T1000 (cell line): ENCODE measurements at regions not wholly inside any gene's neighbourhood (a gene's known extent, or its start where the extent isn't known, plus 50 kb on each side); places are given as distances from the start of the nearest gene placed in this dataset.

Source experiments
- DNase-seq: peaks from one replicate; lab custom pipeline; 2025; ENCODE audit warnings: mixed read lengths; lab: John Stamatoyannopoulos, UW

DNA sequence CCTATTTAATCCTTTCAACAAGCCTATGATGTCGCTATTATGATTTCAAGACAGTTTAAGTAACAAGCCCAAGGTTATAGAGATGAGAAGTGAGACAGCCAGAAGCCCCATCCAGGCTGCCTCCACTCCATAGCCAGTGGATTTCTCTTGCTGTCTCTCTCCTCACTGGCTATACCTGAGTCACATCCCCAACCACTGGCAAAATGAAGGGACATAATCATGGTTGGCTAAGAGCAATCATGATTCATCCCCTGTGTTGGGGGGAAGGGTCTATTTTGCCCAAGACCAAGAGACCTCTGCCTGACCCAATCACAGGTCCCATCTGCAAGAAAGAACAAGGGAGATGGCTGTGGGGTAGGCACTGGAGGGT lies 334.9 kb upstream of the GATB start:
- DNase-seq, result no peak

DNA sequence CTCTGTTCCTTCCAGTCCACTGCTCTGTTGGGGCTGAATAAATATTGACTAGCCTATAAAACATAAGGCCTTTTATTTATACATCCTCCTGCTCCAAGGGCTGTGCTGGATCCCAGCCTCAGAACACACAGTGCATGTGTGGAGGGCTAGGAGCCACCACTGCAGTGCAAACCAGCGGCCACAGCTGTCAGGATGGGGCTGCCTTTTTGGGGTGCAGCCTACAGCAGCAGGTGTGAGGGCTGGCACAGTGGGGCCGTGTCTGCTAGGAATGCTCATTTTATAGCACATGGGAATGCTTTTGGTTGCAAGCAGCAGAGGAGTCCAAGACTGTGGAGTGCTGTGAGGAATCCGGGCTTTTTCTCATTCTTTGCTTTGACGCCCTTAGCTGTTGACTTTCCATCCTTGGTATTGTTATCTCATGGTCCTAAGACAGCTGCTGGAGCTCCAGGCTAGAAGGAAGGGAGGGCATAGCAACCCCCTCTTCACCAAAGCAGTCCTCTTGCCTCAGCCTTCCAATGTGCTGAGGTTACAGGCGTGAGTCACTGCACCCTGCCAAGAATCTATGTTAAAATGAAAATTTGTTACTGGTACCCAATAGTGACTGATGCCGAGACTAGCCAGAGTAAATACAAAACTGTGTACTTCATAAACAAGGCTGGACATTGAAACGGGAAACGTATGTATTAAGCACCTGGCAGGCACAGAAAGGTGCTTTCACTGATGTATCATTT lies 334.3 kb upstream of the GATB start:
- peak; percentile 20 for DNase-seq

DNA sequence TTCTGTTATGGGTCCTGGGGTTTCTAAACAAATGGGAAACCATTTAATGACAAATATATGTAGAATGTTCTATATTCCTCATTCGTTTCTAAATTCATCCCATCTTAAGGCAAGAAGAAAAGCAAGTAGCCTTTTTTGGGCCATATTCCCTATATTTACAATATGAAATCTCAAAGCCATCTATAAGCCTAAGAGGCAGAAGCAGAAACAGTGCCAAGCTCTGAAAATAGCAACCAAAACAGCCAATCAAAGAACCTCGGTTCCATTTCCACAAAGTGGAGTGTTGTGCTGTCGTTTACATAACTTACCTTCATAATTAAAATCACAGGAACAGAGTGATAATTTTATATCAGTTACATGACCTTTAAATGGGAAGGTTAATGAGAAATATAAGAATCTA lies 330.6 kb upstream of the GATB start:
- DNase-seq, result no peak

DNA sequence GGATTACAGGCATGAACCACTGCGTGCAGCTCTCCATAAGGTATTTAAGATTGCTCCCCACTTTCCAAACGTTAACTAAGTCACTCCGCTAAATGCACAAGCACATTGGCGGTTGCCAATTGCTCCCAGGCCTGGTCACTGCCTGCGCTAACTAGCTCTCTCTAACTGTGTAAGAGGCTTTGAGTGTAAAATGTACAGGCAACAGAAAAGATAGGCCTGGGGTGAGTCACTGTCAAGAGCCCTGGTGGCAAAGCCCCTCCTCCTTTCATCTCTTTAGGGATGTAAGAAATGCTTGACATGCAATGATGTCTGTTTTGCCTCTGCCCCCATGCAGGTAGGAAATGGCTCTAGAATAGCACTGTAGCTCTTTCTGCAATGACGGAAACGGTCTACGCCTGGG lies 329.7 kb upstream of the GATB start:
- DNase-seq, result no peak

DNA sequence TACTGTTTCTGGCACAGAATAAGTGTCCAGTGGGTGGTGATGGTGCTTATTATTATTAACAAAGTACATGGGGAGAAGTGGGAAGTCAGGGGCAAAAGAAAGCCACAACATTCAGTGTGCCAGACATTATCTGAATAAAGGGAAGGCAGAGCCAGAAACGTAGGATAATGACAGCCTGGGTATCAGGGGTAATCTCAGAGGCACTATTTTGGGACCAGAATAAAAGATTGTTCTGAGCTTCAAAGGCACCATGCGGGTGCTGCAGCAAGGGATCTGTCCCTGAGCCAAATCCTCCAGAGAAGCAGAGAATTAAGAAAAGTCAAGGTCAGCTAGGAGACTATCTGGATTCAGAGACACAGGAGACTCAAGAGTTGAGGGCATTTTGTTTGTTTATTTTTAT lies 328.8 kb upstream of the GATB start:
- DNase-seq, result no peak

DNA sequence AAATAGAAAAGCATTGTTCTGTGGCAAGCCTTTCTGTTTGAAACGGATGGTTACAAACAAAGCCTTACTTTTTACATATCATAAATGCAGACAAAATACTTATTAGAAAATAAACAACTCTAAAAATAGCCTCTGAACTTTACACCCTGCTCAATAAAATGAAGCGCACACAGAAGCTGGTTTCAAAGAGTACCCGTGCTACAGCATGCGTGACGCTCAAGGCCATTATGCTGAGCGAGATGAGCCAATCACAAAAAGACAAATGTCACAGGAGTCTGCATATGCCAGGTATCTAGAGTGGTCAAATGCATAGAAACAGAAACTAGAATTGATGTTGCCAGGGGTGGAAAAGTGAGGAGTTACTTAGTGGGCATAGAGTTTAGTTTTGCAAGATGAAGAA lies 326.5 kb upstream of the GATB start:
- DNase-seq, result no peak

DNA sequence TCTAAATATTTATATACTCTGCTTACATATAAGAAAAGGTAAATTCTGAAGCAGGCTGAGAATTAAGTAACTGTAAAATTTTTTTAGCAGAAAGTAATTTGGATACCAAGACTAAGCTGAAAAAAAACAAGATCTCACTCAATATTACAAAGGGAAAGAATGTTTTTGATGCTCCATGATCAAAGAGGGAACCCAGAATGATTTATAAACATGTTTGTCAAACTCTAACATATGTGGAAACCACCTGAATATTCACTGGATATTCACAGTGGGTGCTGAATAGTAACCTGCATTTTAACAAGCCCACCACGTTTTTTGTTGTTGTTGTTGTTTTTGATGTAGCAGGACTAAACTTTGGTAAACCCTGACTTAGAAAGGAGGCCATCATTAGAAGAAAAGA lies 324.9 kb upstream of the GATB start:
- DNase-seq, result no peak

DNA sequence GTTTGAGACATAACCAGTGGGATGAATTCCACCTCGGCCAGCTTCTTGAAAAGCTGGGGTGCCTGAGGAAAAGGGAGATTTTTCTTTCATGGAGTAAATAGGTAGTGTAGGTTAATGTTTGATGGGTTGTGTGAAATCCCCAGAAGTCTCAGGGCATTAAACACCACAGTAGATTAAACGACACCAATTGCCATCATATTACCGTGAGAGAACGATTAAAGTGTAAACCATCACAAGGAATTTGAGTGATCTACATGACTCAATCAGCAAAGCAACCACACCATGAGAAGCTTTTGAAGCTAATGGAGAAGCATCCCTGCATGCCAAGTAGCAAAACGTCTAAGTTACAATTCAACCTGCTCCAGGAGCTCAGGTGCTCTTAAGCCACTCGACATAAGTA lies 322.5 kb upstream of the GATB start:
- no peak for DNase-seq

DNA sequence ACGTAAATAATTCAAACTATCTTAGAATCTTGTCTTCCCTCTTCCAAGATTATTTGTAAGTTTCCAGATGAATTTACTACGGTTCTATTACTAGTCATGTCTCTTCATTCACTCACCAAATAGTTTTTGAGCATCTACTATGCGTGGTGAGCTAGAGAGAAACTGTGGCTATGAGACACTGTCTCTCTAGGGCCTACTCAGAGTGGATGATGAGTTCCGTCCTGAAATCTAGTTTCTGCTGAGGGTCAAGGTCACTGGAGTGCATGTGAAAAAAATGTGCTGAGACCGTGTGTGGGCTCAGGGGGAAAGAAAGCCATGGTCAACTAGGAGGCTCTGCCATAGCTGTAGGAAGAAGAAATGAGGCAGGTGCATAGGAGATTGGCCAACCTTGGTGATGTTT lies 320.2 kb upstream of the GATB start:
- DNase-seq, result no peak

DNA sequence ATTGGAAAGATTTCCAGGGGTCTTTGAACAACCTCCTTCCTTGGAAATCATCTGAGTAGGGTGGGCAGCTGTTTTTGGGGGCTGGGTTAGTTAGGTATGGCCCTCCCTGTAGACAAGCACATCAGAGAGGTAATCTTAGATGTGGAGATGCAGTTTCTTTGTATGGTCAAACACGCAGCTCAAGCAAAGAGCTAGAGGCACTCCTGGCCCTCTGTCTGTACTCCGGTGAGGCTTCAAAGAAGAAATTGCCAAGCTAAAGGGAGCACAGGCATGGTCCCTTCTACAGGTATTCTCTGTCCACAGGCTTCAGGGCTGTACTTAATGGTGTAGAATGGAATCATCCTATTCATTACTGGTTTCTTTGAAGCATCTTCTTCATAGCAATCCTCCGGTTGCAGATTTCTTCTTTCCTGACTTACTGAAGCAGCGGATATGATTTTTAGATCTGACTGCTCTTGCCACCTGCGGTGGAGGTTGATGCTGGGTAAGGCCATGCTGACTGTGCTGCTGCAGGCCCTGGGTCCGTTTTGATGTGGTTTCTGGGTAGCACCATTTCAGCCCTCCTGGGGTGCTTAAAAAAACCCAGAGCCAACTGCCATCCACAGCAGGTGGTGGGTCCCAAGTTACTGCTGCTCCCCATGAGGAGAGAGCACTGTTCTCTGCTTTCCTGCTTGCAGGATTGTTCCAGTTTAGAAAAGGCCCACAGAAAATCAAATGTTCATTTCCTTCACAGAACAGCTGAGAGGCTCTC lies 318.9 kb upstream of the GATB start:
- no peak for DNase-seq

DNA sequence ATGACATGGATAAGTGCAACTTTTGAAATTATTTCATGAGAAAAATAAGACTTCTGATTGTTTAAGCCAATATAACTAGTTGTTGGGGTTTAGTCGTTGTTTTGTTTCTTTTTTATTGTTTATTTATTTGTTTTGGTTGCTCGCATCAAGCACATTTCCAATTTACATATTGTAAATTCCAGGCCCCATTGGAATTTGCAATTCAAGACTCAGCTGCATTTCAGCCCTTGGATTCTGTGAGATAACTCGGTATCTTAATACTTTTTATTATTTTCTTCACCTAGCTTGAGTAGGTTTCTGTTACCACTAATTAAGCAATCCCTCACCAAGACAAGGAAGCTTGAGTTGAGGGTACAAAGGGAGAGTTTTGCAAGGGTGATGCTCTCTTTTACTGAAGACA lies 318.3 kb upstream of the GATB start:
- DNase-seq, result no peak

DNA sequence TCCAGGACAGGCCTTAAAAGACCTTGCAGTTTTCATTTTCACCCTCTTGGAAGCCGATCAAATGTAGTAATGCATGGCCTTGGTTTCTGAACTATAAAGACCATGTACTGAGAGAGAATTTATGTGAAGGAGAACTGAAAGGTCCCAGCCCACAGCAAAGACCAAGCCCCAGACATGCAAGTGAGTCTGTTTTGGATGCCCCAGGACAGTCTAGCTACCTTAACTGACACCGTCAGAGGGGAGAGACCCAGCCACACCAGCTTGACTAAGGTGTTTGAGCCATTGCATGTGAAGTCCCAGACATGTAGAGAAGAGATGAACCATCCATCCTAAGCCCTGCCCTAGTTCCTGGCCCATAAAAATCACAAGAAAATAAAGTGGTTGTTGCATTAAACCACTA lies 316.8 kb upstream of the GATB start:
- no peak for DNase-seq

DNA sequence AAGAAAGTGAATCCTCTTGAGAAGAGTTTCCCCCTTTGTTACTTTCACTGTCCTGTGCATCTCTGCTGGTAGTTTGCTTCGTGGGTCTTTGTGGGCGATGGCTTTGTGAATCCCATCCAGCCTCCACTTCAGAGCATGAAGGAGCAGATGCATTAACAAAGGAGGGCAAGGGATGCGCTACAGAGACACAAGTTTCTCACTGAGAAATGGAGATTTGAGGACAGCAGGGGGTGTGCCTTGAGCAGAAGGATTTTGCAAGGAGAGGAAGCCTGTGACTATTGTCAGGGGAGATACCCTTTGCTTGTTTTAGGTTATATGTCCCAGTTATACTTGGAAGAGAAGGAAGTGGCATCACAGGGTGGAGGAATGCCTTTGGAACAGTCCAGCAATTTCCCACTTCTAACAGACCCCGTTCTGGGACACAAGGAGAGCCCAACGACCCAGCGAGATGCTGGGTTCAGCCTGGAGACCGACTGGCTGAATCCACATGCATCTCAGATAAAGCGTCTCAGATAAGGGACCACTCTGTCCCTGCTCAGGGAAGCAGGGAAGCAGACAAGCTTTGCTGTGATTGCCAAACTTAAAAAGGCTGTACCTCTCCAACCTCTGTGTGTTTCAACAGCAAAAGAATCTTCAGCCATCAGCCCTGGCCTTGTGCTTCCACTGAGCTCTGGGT lies 314.6 kb upstream of the GATB start:
- DNase-seq, result no peak

DNA sequence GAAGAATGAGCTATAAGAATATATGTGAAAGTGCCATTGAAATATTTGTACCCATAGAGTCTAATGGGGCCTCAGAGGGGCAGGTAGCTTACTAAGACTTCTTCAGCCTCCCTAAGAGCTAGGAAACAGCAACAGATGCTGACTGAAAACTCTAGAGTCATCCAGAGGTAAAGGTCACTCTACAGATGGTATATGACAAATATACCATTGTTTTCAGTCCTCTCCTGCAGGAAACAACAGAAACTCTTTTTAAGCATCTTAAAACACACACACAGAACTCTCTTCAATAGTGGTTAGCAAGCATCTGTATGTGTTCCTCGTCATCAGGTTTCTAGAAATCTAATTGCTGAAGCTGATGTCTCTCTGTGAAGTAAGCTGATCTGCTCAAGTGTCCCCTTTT lies 313.8 kb upstream of the GATB start:
- no peak for DNase-seq

DNA sequence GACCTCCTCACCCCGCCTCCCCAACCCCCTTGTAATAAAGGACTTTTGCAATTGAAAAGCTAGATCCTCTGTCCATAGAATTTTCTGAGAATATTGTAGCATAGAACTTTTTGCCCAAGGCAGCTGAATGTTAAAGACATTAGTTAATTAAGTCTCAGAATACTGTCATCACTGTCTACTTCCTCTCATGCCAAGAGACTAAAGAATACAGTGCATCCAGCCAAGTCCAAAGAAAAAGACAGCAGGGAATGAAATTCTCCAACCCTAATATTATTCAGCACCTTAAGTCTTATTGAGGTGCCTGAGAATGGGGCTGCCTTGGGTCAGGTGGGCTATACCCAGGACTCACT lies 313.3 kb upstream of the GATB start:
- DNase-seq, result no peak

DNA sequence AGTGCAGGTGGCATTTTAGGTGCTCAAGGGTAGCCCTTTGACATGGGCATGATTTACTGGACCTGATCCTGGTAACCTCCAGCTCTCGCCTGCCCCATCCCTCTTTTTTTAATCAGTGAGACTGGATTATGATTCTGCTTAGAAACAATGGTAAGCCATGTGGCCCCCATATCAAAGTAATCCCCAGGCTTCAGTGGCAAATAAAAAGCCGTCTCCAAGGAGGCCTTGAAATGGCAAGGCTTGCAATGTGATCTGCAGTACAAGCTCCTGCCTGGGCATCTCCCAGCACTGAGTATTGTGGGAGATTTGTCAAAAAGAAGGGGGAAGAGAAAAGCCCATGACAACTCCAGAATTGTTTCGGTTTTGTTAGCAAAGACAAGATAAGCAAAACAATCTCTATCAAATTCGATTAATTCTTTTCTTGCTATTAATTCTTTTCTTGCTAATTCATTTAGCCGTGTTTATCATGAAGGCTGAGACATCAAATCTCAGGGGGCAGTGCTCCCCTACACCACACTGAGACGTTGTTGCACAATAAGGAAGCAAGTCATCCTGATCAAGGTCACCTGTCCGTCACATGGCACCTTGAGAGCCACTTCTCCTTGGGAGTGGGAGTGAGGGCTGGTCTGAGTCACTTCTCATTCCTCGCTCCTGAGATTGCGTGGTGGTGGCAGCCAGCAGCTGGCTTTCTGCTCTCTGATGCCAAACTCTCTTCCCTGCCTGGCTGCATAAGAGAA lies 312.7 kb upstream of the GATB start:
- no peak for DNase-seq

DNA sequence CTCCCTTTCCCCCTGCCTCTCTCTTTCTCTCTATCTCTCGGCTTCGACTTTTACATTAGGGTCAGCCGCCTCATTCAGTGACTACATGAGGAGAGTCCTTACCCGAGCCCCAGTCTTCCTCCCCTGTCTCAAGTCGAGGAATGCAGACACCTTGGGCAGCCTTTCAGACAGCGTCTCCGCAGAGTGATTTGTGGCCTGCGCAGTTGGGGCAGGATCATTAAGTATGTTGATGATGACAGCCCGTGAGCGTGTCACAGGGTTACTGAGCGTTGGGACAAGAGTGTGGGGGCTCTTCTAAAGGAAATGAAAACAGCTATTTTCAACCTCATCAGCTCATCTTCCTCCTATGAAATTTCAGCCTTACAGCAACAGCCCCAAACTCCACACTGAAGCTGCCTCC lies 312.1 kb upstream of the GATB start:
- DNase-seq, result no peak

DNA sequence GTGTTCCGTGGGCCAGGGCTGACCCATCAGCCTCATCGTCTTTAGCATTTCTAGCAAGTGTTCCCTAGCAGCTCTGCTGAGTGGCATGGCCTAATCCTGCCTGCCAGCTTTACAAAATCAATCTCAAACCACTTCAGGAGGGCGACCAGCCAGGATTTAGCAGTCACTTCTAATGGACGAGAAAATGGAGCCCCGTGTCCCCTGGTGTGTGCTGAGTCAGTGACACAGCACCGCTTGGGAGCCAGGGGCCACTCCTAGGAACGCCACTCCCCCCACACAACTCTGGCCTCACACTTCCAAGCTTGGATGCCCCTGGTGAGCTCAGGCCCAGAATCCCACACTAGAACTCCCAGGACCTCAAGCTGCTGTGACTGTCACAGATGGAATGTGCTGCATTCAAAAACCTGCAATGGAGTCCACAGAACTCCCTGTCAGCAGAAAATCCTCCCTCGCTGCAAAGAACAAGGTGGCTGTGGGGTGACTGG lies 311.2 kb upstream of the GATB start:
- DNase-seq, result no peak

DNA sequence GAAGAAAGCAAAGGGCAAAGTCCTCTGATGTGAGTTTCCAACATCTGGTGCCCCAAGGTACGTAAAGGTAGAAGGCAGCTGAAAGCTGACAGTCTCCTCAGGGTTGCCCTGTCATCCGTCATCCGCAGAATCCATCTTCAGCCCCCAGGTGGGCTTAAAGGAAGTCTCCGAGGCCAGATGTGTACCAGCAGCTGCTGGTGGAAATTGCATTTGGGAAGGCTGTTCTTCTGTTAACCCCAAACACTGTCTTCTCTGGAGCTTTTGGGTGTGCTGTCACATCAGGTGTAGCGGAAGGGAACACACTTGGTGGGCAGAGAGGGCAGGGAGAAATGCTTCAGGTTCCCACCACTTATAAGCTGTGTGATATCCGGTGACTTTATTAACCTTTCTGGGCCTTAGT lies 310.0 kb upstream of the GATB start:
- no peak for DNase-seq

DNA sequence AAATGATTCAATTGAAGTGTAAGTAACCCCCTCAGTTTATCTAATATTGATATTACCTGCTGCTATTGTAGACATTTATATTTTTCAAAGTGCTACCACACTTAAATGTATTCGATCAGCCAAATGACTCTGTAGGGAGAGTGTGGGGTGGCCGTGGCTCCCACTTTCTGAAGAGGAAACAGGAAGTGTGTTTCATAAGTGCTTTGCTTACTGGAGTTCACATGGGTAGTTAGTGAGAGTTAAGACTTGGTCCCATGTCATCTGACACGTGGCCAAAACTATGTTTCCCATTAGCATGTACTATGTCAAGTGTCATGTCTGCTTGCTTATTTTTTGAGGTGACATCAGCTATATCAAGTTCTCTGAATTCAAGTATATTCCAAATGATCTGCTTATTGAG lies 308.1 kb upstream of the GATB start:
- no peak for DNase-seq

DNA sequence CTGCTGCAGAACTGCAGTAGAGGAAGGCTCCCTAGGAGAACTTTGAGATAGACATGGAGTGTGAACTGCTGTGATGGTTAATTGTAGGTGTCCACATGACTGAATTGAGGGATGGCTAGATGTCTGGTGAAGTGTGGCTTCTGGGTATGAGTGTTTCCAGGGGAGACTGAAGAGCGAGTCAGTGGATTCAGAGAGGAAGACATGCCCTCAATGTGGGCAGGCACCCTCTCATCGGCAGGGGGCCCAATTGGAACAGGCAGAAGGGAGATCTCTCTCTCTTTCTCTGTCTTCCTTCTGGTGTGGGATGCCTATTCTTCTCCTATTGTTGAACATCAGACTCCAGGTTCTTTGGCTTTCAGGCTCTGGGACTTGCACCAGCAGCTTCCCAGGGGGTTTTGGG lies 304.7 kb upstream of the GATB start:
- no peak for DNase-seq

DNA sequence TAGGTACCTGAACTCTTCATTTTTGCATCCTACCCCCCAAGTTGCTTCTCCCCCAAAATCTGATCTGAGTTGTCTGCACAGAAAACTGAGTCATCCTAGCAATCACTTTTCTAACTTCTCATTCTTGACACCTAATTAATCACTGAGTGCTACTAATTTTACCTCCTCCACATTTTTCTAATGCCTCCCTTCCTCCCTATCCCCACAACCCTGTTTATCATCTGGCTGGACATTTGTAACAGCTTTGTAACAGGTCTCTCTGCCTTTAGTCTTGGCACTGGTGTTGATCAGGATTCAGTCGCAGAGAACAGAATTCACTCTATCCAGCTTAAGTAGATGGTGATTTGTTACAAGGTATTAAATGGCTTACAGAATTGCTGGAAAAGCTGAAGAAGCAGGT lies 303.9 kb upstream of the GATB start:
- DNase-seq, result no peak

DNA sequence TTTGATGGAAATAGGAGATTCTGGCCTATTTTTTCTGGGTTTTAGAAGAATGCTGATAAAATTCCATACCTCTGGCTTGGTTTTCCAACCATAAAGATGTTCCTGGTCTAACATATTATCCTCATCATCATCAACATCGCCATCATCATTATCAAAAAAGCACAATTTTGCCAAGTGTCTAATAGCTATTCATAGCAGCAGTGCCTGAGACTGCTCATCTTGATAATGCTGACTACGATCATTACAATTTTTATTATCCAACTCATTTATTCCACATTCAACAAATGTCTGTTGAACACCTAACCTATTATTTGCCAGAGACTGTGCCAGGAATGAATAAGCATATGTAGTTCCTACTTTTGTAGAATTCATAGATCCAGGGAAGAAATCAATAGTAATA lies 303.5 kb upstream of the GATB start:
- no peak for DNase-seq
